Gastroesophageal sphincter (tissue), 3 donors: ENCODE measurements at regions not wholly inside any gene's neighbourhood (a gene's known extent, or its start where the extent isn't known, plus 50 kb on each side); places are given as distances from the start of the nearest gene placed in this dataset.

Source experiments
- CTCF ChIP-seq, 4 experiments: fragments of 200-600 bp in 2 of 4; fragments of 450-650 bp in 2 of 4; sonication (generic) in 1 of 4; IDR thresholded peaks; one replicate each; pipeline ENCODE4 v1.5.1; 2017 to 2019; ENCODE audit warnings: antibody characterized with exemption in 4 of 4, mild to moderate bottlenecking in 2 of 4, moderate library complexity in 2 of 4
- EP300 ChIP-seq: sonication (generic); formaldehyde crosslinking; IDR thresholded peaks from one replicate; pipeline ENCODE4 v1.6.1; 2017; ENCODE audit warnings: antibody characterized with exemption, mild to moderate bottlenecking
- POLR2A ChIP-seq, 2 donors: fragments of 450-650 bp; IDR thresholded peaks; one replicate each; pipeline ENCODE4 v1.6.1; 2017; ENCODE audit warnings: antibody characterized with exemption in 2 of 2, mild to moderate bottlenecking in 2 of 2, moderate library complexity in 1 of 2
- POLR2AphosphoS5 ChIP-seq: sonication (generic); formaldehyde crosslinking; IDR thresholded peaks from one replicate; pipeline ENCODE4 v1.6.1; 2017; ENCODE audit warnings: antibody characterized with exemption

GRCh38 chr7:142482891-142483658 lies 225.2 kb upstream of the PRSS58 start:
- TF ChIP-seq CTCF (IDR thresholded peaks at IDR 0.05) (peak in 3 of 4 experiments; percentile 14 to 59 (median 30)), POLR2A (IDR thresholded peaks at IDR 0.05) (no peak), EP300 (no peak), POLR2AphosphoS5 (no peak)
